ENCODE measurements at regions not wholly inside any gene's neighbourhood (a gene's known extent, or its start where the extent isn't known, plus 50 kb on each side); places are given as distances from the start of the nearest gene placed in this dataset.
A peak's percentile ranks its signal among the peaks of the same experiment; 100 is the strongest.

DNA sequence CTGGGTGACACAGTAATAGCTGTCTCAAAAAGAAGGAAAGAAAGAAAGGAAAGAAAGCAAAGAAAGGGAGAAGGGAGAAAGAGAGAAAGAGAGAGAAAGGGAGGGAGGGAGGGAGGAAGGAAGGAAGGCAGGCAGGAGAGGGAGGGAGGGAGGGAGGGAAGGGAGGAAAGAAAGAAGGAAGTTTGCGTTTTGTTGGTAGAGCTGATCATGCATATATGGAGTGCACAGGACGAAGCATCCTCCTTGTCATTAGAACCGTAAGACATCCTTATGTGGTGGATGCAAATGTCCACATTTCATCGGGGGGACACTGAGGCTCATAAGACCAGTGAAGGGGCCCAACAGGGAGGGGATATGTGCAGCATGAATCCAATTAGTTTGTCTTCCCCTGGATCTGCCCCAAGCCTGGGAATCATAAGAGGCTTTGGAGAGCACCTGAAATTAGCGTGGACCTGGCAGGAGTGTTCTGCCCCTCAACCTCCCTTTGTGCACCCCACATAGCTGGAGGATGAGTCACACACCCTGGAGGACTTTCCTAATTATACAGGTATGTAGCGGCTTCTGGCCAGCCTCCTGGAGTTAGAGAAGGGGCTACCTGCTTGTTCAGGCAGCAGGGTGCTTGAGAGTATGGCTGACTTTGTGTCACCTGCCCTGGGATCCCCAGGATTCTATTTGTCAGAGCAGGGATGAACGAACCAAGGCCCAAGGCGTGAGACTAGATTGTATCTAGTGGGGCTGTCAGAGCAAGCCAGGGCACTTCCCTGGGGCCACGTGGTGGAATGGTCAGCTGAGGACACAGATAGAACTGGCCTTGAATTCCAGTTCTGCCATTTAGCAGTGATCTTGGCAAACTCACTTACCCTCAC, 119.7 kb upstream of the CD82 start:
- DNase-seq (ENCODE audit: low spot score): peak; percentile 24
- intact Hi-C loops (cut with DNase I): no loop called here

DNA sequence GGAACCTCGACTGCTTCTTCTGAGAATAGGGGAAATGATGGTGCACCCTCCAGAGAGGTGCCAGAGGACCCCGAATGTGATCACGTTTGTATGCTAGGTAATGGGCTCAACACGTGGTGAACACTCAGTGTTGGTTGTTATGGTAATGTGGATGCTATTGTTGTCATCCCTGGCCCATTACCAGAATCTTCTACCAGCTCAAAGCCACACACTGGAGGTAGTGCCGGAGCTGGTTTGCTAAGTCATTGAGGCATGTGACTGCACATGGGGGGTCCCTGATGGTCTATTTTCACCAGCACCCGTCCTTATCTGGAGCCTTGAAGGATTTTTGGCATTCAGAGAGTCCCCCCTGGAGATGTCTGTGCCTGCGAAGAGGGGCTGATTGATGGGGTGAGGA, 119.1 kb upstream of the CD82 start:
- intact Hi-C loops (cut with DNase I): no loop called here
- DNase-seq (ENCODE audit: low spot score): no peak

DNA sequence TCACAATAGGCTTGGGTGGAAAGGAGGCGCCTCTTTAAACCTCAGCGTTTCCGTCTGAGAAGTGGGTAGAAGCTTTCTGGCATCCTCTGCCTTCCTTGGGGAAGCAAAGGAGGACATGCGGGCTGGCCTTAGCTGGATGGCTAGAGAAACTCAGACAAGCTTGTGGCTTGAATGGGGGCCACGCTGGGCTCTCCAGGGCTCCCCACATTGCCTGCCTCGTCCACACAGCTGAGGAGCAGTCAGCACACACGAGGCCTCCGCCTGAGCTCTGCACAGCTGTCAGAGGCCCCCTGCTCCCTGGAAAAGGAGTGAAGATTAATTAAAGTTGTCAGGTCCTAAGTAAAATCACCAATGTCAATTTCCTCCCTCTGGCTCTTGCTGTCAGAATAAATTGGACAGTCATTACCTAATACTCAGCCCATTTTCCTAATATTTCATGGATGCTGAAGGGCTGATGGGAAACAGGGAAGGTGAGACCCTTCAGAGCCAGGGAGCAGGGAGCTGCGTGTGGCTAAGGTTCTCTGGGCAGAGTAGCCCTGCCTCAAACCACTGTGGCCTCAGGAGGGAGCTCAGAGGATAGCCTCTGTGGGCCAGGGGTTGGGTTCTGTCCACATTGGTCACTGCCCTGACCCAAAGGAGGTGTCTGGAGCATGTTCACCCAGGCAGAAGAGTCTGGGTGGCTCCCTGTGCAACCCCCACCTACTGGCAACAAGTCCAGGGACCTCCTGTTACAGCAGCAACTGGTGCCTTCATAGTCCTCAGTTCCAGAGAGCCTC, 118.3 kb upstream of the CD82 start:
- intact Hi-C loops (cut with DNase I): no loop called here
- peak; percentile 58 for DNase-seq (ENCODE audit: low spot score)

DNA sequence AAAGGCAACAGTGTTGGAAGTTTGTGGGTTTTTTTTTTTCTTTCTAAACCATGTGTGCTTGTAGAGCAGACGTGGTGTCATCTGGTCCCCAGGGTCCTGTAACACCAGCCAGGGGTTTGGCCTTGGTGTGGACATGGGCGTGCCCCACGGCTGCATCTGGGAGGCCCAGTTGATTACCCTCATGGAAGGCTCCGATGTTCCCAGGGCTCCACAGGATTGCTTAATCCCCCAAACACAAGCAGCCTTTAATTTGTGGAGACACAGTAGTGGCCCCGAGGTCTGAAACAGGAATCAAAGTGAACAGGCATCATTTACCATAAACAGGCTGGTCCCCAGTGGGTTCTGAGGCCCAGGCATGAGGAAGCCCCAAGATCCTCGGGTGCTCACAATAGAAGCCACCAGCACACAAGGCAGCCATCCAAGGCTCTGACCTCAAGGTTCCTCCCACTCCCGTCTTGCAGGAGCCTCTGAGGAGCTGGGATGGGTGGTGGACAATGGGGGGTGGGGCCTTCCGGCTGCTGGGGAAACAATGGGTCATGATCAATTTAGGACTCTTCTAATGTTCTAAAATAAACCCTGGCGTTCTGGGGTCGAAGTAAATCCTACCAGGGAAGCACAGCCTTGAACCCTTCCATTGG, 115.0 kb upstream of the CD82 start:
- intact Hi-C loops (cut with DNase I): no loop called here
- DNase-seq (ENCODE audit: low spot score): peak; percentile 65

DNA sequence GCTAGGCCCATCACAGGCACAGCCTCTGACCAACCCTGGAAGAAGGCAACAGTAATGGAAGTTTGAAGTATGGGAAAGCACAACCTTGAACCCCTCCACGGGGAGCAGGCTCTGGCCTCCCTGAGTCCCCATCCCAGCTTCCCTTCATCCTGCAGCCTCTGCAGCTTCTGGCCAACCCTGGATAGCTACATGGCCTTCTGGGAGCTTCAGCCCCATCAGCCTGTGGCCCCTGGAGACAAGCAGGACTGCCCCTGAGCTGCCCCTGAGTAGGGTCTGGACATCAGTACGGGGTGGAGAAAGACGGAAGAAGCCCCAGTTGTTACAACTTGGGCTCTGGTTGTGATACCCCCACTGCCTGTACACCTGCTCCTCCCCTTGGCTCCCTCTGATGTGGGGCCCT, 113.8 kb upstream of the CD82 start:
- intact Hi-C loops (cut with DNase I): no loop called here
- DNase-seq (ENCODE audit: low spot score): peak; percentile 23

DNA sequence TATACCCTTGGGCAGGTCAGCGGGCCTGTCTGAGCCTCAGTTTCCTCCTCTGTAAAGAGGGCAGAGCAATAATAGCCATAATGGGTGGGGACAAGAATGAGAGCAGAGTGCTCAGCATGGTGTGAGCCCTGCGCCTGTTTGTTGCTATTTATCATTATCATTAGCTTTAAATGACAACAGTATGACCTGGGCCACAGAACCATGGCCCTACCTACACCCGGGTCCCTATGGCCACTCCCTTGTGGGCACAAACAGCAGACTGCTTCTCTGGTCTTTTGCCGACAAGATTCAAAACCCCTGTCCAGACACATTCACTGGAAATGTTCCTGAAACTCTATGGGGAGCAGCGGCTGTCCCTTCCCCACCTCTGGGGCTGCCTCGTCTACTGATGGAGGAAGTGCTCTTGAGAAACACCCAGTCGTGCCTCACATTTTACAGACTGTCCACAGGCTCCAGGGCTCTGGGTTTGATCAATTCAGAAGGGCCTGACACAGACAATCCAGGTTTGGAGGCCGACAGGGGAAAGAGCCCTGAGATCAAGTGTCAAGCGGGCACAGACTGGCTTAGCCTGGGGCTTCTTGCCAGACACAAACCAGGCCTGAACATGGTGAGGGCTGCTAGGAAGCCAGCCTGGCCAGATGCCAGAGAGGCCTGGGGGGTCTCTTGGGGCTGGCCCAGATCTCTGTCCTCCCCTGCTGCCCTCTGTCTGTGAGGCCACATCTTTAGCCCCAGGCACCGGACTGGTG, 112.5 kb upstream of the CD82 start:
- intact Hi-C loops (cut with DNase I): no loop called here

DNA sequence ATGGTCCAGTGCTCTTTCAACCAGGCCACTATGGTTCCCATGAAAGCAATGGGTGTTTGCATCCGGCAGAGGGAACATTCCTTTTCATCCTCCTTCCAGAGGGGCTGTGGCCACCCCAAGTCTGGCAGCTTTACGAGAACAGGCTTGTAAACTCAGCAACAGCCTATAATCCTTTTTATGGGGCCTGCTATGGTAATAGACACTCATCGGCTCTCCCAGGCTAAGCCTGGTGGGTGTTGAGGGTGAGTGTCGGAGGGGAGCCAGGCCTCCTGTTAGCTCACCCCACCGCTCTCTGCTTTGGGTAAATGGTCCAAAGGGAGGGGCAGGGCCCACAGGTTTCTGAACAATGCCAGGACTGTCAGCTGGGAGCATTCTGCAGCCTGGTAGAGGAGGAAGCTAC, 111.6 kb upstream of the CD82 start:
- DNase-seq (ENCODE audit: low spot score): no peak
- intact Hi-C loops (cut with DNase I): no loop called here

More for the DNA sequence above, 112.5 kb upstream of the CD82 start:
- peak; percentile 23 for DNase-seq (ENCODE audit: low spot score)

DNA sequence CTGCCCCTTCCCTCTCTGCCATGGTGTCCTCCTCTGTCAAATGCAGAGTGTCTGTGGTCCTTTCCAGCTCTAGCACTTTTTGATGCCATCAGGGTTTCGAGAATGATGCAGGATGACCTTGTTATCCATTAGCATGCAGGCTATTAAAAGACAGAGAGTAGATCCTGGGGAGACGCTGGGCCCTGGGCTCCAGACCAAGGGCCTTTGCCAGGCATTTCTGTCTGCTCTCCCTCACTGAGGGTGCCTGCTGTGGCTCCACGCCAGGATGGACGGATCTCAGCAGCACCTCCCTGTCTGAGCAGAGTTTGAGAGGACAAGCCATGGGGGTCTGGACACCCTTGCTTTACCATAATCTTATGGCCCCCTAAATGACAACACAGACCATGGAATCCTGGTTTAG, 110.8 kb upstream of the CD82 start:
- DNase-seq (ENCODE audit: low spot score): no peak
- intact Hi-C loops (cut with DNase I): no loop called here

DNA sequence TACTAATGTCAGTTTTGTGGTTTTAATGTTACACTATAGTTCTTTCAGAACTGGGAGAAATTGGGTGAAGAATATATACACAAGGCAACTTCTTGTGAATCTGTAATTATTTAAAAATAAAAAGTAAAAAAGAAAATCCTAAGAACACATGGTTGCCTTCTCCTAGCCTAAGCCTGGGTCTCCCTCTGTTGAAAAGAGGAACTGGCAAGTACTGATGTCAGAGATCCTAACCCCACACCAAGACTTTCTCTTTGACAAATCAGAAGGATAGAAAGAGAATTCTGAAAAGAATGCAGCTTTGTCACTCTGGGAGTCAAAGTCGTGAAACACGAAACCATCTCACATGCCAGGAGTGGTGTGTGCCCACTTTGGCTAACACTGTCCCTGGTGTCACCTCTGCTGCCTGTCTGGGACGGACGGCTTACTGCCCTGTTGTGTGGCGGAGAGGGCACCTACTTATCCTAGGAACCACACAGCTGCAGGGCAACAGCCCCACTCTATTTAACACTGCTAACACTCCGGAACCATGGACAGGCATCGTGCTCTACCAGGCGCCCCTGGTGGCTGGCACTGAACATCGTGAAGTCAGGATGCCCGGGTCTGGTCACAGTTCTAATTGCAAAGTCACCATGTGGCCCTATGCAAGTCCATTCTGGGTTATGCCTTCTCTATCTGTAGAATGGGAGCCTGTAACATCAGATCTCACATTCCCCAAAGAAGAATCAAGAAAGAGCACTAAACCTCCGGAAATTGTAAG, 108.7 kb upstream of the CD82 start:
- intact Hi-C loops (cut with DNase I): no loop called here

DNA sequence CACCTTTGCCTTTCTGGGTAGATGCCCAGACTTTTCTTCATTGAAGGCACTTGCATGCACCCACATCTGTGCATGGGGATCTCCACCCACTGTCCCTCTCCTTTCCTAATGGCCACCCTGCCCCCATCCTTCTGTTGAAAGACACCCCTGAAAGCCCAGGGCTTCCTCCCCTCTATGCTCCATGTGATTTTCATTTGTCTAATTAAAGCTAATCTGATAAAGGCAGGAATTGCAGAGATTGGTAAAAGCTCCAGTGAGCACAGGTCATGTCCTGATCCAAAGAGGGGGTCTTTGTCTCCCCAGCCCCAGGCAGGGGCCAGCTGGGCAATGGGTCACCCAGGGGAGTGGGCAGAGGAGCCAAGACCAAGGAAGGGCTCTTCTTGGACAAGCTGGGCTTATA, 107.6 kb upstream of the CD82 start:
- DNase-seq (ENCODE audit: low spot score): no peak
- intact Hi-C loops (cut with DNase I): no loop called here

More for the DNA sequence above, 108.7 kb upstream of the CD82 start:
- DNase-seq (ENCODE audit: low spot score): no peak

DNA sequence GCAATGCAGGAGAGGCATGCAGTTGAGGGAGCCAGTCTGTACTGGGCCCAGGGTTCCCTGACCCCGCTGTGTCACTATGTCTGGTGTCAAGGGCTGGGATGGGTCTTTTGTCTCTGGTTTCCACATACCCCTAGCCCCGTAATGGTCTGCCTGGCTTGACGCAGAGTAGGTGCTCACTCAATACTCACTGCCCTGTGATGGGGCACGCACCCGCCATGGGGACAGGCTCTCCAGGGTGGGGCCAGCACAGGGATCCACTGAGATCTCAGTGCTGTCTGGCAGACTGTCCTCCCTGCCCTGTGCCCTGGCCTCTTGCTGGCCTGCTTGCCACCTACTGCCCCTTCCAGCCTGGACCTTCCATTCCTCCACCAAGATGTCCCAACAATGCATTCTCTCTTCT, 101.7 kb upstream of the CD82 start:
- no peak for DNase-seq (ENCODE audit: low spot score)

DNA sequence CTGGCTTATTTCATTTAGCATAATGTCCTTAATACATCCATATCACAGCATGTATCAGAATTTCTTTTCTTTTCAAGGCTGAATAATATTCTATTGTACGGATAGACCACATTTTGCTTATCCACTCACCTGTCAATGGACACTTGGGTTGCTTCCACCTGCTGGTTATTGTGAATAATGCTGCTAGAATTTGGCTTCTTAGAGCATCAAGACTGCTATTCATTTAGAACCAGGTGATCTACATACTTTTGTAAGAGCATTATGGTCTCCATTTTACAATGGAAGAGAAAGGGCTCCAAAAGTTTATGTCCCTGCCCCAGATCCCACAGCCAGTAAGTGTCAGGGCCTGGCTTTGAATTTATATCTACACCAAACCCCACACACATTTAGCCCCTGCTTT, 100.7 kb upstream of the CD82 start:
- DNase-seq (ENCODE audit: low spot score): no peak
- intact Hi-C loops (cut with DNase I): no loop called here

More for the DNA sequence above, 101.7 kb upstream of the CD82 start:
- intact Hi-C loops (cut with DNase I): no loop called here

DNA sequence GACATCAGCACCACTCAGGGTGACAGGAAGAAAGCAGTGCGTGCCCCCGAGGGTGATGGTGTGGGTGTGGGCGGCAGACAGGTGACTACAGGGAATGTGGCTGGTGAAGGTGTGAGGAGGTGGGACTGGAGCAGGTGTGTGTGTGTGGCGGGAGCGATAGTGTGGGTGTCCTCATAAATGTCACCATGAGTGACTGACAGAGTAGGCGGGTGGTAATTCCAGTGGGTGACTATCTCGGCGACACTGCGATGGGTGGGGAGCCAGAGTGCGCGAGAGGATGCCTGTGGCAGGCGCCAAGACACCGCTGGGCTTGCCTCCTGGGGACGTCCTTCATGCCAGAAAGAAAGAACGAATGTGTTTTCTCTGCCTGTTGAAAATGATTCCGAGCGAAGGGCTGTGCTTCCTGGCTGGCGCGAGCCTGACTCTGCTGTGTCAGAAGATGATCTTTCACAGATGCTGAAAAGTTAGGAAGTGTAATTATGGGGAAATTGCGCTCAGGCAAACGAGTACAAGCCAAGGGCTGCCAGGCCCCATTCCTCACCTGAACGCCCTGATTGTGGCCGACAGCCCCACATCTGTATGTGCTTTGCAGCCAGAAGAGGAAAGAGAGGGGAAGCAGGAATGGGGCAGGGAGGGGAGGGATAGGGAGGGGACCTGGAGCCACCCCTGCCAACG, 98.8 kb upstream of the CD82 start:
- intact Hi-C loops (cut with DNase I): no loop called here
- no peak for DNase-seq (ENCODE audit: low spot score)

DNA sequence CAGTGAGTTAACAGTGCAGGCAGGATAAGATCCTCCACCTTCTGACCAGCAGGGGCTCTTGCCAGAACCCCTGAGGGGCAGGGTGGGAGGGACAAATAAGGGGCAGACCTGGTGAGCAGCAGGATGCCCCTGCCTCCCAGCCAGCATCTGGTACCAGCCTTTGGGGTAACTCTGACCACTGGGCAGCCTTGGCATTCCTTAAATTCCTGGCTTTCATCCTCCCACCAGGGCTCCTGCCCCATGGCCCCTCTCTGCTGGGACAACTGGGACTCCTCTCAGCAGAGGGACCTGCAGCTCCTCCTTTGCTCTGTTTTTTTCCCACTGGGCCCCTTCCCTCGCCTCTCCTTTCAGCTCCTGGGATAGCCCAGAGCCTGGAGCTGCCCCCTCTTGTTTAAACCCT, 98.0 kb upstream of the CD82 start:
- no peak for DNase-seq (ENCODE audit: low spot score)
- intact Hi-C loops (cut with DNase I): no loop called here

DNA sequence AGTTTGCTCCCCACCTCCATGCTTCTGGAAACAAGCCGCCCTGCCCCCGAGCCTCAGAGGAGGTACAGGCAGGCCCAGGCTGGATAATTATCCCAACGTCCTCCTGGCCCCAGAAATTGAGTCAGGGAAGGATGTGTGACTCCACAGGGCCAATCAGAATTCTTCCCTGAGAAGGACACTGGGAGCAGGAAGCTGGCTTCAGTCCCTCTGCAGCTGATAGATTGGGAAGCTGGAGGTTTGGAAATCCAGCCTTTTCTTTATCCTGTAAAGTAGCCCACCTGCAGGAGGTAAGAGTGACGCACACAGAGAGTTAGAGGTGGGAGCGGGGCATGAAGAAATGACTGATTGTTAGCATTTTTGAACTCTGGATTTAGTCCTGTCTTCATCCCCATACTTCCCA, 97.5 kb upstream of the CD82 start:
- DNase-seq (ENCODE audit: low spot score): no peak
- intact Hi-C loops (cut with DNase I): no loop called here

DNA sequence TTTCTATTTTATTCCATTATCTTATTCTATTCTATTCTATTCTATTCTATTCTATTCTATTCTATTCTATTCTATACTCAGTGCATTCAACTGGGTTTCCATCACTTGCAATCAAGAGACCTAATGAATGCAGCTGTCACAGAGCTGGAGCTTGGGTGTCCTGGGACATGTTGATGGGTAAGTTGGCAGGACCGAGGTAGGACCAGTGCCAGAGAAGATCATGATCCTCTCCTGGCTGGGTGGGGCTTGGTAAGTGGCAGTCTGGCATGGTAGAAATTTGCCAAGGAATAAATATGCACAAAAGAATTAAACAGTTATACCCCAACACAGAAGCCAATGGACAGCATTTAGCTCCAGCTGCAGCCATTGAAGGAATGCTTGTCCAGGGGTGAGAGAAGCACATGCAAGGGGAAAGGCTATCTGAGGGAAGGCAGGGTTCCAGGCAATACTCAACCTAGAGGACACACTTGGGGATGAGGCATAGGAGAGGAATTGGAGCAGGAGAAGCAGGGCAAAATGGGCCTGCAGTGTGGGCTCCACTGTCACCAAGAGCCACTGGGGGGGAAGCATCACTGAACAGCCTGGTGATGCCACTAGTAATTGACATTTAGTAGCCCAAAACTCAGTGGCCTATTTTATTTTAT, 97.0 kb upstream of the CD82 start:
- DNase-seq (ENCODE audit: low spot score): no peak
- intact Hi-C loops (cut with DNase I): no loop called here

DNA sequence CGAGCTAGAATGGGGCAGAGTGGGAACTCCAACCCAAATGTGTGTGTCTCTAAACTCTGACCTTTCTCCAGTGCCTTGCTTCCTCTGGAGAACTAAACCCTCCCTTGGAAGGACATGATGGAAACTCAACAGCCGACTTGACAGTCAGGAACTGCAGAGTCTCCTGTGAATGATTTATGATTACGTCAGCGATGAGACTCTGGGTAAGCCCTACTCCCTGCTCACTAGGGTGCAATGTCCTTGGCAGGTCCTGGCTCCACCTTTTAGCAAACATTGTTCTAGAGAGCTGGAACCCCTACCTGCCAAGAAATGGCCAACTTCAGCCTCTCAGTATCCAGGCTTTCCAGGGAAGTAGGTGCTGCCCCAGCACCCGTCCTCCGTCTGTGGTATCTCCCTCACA, 96.1 kb upstream of the CD82 start:
- intact Hi-C loops (cut with DNase I): no loop called here
- no peak for DNase-seq (ENCODE audit: low spot score)

DNA sequence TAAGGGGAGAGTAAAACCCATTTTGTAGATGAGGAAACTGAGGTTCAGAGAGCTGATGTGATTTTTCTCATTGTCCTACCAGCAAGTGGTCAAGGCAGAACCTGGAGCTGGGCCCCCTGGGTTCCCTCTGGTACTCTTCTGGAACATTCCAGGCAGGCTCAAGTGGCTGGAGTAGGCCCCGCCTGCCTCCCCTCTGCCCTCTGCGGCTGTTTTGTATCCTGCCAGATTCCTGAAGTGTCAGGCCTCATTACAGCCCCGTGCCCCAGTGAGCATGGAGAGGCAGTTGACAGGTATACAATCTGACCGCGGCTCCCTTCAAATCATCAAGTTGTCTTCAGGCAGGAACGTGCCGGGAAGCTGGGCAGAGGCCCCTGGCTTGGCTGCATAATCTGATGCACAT, 94.6 kb upstream of the CD82 start:
- DNase-seq (ENCODE audit: low spot score): no peak
- intact Hi-C loops (cut with DNase I): no loop called here
